ENCODE measurements at regions not wholly inside any gene's neighbourhood (a gene's known extent, or its start where the extent isn't known, plus 50 kb on each side); places are given as distances from the start of the nearest gene placed in this dataset.

DNA sequence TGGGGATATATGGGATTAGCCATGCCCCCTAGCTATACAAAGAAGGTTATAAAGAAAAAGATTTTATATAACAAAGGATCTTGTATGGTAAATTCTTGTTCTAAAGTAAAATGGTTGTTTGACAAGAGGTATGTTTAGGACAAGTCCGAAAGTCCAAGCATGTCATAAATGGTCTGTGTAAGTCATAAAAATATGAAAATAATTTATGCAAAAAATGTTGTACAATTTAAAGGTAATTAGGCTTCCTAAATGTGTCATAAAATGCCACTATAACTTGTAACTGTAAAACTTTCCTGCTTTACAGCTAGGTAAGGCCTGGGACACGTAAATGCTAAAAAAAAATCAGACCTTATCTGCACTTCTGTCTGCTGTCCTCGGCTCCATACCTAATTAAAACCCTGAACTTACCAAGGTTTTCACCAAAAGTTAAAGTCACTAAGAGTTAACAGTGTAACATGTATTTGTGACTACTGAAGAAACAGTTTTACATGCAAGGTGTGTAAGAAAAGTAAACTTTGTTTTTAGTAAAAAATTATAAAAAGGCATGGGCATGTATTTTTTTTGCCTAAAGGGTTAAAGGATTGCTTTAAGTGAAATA, 110.0 kb upstream of the RESF1 start:
- TF ChIP-seq, protein P1, sequence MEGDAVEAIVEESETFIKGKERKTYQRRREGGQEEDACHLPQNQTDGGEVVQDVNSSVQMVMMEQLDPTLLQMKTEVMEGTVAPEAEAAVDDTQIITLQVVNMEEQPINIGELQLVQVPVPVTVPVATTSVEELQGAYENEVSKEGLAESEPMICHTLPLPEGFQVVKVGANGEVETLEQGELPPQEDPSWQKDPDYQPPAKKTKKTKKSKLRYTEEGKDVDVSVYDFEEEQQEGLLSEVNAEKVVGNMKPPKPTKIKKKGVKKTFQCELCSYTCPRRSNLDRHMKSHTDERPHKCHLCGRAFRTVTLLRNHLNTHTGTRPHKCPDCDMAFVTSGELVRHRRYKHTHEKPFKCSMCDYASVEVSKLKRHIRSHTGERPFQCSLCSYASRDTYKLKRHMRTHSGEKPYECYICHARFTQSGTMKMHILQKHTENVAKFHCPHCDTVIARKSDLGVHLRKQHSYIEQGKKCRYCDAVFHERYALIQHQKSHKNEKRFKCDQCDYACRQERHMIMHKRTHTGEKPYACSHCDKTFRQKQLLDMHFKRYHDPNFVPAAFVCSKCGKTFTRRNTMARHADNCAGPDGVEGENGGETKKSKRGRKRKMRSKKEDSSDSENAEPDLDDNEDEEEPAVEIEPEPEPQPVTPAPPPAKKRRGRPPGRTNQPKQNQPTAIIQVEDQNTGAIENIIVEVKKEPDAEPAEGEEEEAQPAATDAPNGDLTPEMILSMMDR (IDR thresholded peaks at IDR 0.05; ENCODE audit: low read length): no peak
- TF ChIP-seq EZH2 (optimal IDR thresholded peaks at IDR 0.05; ENCODE audit: low read depth, low read length): no peak

Data from MM.1S (cell line).